Choroid plexus epithelial cell (primary cell): ENCODE measurements at regions not wholly inside any gene's neighbourhood (a gene's known extent, or its start where the extent isn't known, plus 50 kb on each side); places are given as distances from the start of the nearest gene placed in this dataset.

ENCODE experiments used
- DNase-seq: peaks from one replicate; pipeline ENCODE4 v3.0.0-alpha.2; 2010; ENCODE audit warnings: low read depth
- H3K4me3 ChIP-seq: 2 replicates; pipeline ENCODE4 v1.5.1; 2011; ENCODE audit warnings: low read depth, mild to moderate bottlenecking, control low read depth, low read length, moderate library complexity
- TF ChIP-seq, protein P1 (sequence below): conservative IDR thresholded peaks from 2 replicates; pipeline ENCODE4 v1.5.1; 2011; ENCODE audit warnings: low read depth, mild to moderate bottlenecking, control low read depth, inconsistent platforms, low read length, moderate library complexity

DNA sequence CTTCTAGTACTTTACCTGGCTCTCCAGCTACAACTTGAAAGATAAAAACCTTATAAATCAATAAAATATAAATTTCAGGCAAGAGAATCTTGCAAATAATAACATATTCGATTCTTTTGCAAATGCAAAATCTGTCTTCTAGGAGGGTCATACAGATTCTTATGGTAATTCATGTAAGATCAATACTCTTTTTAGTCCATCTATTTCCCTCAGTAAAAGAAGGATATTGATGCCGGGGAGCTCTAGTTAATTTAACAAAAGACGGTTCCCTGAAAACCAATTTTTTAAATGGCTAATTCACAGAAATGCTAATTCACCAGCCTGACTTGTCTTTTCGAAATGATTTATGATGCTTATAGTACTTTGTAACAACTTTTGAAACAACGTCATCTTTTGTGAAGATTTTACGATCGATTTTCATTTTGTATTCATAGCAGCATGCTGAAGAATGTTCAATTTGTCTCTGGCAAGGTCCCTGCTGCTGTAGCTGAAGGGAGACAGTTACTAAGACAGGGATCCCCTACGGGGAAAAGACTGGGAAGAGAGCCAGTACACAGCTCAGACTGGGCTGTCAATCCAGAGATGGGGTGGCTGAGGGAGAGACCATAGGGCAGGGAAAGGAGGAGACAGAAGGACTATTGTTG is 90.6 kb upstream of the SPAG17 start:
- TF ChIP-seq, protein P1, sequence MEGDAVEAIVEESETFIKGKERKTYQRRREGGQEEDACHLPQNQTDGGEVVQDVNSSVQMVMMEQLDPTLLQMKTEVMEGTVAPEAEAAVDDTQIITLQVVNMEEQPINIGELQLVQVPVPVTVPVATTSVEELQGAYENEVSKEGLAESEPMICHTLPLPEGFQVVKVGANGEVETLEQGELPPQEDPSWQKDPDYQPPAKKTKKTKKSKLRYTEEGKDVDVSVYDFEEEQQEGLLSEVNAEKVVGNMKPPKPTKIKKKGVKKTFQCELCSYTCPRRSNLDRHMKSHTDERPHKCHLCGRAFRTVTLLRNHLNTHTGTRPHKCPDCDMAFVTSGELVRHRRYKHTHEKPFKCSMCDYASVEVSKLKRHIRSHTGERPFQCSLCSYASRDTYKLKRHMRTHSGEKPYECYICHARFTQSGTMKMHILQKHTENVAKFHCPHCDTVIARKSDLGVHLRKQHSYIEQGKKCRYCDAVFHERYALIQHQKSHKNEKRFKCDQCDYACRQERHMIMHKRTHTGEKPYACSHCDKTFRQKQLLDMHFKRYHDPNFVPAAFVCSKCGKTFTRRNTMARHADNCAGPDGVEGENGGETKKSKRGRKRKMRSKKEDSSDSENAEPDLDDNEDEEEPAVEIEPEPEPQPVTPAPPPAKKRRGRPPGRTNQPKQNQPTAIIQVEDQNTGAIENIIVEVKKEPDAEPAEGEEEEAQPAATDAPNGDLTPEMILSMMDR, result no peak
- DNase-seq, result no peak
- H3K4me3 ChIP-seq, result no peak overlapping the region

DNA sequence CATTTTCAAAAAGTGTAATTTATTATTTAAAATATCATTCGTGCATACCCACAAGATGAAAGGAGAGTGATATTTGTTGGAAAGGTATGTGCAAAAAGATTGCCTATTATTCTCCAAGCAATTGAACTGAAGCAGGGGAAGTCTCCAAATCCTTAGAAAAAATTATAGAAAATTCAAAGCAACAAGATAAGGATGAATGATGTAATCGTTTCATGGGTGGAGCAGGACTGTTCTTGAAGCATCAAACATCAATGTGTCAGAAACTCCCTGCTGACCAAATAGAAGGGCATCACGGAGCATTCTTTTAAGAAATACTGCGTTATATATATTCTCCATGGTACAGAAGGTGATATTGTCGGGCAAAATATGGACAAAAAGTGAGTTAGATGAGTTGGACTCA is 87.9 kb upstream of the SPAG17 start:
- H3K4me3 ChIP-seq, result no peak overlapping the region
- TF ChIP-seq, protein P1, result no peak
- DNase-seq, result no peak

DNA sequence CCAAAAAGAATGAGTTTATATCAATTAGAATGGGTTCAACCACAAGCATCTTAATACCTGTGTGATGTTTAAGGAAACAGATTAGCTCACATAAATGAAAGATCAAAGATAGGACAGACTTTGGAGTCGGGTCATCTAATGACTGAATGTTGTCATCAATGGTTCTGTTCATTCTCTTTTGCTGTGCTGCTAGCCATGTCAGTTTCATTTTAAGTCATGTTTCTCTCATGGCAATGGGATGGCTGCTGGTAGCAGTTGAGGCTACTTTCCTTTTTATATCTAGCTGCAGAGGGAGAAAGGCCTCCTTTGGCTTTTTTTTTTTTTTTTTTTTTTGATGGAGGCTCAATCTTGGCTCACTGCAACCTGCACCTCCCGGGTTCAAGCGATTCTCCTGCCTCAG is 86.9 kb upstream of the SPAG17 start:
- DNase-seq, result no peak
- TF ChIP-seq, protein P1, result no peak
- H3K4me3 ChIP-seq, result no peak overlapping the region

DNA sequence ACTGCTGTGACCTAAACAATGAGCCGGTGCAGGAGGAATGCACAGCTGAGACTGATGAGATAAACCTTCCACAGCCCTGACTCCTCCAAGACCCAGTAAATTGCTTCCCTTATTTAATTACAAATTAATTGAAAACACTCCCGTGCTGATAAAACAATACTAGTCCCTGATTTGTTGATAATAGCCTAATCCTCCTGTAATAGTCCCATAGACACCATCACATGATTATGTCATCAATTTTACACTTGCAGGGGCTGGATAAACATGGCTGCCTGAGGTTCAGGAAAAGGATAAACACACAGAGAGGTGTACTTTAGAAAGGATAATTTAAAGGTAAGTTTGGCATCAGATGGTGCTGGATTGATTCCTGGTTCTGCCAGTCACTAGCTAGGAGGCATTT is 84.6 kb upstream of the SPAG17 start:
- no peak overlapping the region for H3K4me3 ChIP-seq
- TF ChIP-seq, protein P1, result no peak
- no peak for DNase-seq

DNA sequence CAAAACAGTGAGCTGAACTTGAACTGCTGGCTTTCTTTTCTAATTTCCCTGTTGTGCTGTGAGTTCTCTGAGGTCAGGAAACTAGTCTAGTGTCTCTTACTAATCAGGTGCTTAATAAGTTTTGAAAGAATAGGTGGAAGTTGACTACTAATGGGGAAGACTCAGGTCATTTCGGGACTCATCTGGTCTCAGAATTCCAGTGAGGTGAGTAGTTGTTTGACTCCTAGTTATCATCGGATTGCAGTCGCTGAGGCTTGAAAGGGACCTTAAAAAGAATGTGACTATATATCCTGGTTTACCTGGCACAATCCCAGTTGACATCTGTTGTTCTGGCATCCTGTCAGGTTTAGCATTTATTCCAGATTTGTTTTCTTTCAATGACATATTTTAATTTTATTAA is 81.4 kb upstream of the SPAG17 start:
- H3K4me3 ChIP-seq, result no peak overlapping the region
- DNase-seq, result no peak
- TF ChIP-seq, protein P1, result no peak

DNA sequence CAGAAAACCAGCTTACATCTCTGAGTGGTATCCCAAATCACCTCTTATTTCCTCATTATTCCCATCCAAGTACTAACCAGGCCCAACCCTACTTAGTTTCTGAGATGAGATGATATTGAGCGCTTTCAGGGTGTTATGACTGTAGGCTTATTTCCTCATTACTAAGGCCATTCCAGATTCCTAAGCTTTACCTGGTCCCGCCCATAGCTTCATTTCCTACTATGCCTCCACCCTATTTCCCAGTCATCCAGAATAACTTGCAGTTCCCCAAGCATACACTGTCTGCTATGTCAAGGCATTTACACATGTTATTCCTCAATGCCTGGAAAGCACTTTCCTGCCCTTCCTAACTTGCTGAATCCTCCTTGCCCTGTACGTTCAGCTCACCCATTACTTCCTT is 79.3 kb upstream of the SPAG17 start:
- DNase-seq, result no peak
- H3K4me3 ChIP-seq, result no peak overlapping the region
- TF ChIP-seq, protein P1, result no peak

DNA sequence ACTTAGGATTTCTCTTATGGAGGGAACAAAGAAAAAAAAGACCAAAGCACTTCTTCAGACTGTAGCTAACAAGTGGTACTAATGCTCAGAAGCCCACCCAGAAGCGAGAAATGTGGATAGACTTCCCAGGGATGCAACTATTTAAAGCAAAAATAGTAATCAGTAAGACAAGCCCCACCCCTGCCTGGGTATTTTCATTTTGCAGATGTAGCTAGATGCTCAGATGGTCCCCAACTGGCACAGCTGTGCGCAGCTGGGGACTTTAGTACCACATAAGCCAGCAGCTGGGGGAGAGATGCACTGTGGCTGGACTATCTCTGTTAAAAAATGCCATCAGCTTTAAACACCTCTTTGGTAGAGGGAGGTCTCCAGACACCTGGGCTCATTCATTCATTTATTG is 77.8 kb upstream of the SPAG17 start:
- DNase-seq, result no peak
- H3K4me3 ChIP-seq, result no peak overlapping the region
- TF ChIP-seq, protein P1, result no peak
